Gastroesophageal sphincter (tissue), 3 donors: ENCODE measurements at regions not wholly inside any gene's neighbourhood (a gene's known extent, or its start where the extent isn't known, plus 50 kb on each side); places are given as distances from the start of the nearest gene placed in this dataset.

Source experiments
- CTCF ChIP-seq, 4 experiments: fragments of 200-600 bp in 2 of 4; fragments of 450-650 bp in 2 of 4; sonication (generic) in 1 of 4; IDR thresholded peaks; one replicate each; pipeline ENCODE4 v1.5.1; 2017 to 2019; ENCODE audit warnings: antibody characterized with exemption in 4 of 4, mild to moderate bottlenecking in 2 of 4, moderate library complexity in 2 of 4
- POLR2A ChIP-seq, 2 donors: fragments of 450-650 bp; IDR thresholded peaks; one replicate each; pipeline ENCODE4 v1.6.1; 2017; ENCODE audit warnings: antibody characterized with exemption in 2 of 2, mild to moderate bottlenecking in 2 of 2, moderate library complexity in 1 of 2

- no peak for TF ChIP-seq CTCF (IDR thresholded peaks at IDR 0.05)
- TF ChIP-seq POLR2A (IDR thresholded peaks at IDR 0.05), result no peak
These were observed 351.0 kb upstream of the POU3F3 start for GRCh38 chr2:104502901-104503300.
